Activated CD8-positive, alpha-beta memory T cell treated with anti-CD3 and anti-CD28 coated beads, Interleukin-2, amount 50 U/mL, for 24 hours (primary cell): ENCODE measurements at regions not wholly inside any gene's neighbourhood (a gene's known extent, or its start where the extent isn't known, plus 50 kb on each side); places are given as distances from the start of the nearest gene placed in this dataset.
A peak's percentile ranks its signal among the peaks of the same experiment; 100 is the strongest.

ENCODE experiments used
- DNase-seq: peaks from one replicate; pipeline ENCODE4 v3.0.0-alpha.2; 2020; ENCODE audit errors: extremely low read depth

DNA sequence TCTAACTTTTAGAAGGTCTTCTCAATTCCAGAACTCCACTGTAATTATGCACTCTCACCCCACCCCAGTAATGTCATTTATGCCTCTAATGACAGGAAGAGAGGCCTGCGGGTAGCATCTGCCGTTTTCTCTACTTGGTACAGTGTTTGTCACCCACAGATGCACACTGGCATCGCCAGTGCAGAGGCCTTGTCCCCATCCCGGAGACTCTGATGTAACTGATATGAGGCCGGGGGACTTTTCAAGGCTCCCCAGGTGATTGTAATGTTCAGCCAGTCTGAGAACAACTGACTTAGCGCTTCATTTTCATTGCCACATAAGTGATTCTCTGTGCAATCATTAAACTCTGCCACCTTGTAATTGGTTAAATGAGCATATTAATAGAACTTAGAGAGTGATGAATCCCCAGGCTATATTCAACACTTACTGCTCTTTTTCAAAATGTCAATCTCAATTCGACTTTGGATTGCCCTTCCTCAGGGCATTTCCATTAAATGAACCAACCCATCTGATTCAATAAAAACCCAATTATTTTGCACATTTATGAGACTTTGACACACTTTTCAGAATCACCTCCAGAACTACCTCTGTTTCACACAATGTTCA is 113.2 kb downstream of the HERPUD2 start:
- DNase-seq: no peak

DNA sequence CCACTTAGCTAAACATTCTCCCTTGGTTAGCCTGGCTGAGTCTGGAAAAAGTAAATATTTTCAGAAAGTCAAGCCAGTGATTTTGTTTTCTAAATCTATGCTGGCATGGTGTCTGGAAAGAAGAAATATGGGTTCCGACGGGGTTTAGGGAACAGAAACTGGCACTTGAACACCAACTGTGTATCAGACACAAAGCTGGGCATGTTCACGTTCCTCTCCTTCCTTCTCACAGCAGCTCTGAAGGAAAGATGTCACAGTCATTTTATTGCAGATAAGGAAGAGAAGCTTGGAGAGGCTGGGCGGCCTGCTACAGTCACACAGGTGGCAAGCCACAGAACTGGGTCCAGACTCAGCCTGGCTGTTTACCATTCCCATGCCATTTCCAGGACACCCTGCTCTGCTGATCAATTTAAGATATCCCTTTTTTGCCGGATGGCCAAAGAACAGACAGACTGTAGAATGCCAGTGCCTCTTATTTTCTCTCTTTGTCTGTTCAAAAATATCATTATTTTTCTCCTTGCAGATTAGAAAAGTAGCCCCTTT is 118.8 kb downstream of the HERPUD2 start:
- DNase-seq: no peak

DNA sequence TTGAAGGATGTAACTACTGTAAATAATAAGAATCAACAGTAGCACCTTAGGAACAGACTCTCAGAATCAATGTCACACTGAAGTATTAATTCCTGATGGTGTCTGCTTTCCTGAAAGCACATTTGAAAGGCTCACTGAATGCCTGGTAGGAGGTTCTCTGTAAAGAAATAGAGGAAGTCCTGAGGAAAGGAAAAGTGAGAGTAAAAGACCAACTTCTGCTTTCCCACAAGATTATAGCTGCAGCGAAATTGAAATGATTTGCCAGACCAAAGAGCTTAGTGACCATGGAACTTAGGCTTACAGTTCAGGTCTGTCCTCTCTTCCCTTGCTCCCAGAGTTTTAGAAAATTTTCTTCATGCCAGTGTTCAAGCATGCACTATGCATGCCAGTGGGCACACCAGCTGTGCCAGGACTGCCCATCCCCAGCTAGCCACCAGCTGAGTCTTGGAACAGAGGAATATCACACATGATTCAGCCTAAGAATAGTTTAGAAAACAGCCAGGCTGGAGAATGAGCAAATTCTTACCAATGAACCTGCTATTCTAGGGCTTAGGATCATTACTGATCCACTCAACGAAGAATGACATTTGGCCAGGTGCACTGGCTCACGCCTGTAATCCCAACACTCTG is 123.2 kb downstream of the HERPUD2 start:
- no peak for DNase-seq

DNA sequence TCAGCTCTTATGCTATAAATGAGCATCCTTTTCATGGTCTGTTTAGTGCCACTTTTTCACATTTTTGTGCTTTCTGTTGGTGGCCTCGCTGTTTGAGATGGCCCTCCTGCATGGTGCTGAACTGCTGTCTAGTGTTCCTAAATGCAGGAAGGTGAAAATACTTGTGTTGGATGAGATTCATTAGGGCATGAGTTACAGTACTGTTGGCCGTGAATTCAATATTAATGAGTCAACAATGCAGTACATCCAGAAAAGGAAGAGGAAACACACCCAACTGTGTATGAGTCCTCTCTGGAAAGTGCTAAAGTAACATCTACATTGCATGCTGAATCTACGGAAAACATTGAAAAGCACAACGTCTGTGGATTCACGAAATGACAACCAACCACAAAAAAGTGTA is 124.0 kb downstream of the HERPUD2 start:
- DNase-seq: no peak

DNA sequence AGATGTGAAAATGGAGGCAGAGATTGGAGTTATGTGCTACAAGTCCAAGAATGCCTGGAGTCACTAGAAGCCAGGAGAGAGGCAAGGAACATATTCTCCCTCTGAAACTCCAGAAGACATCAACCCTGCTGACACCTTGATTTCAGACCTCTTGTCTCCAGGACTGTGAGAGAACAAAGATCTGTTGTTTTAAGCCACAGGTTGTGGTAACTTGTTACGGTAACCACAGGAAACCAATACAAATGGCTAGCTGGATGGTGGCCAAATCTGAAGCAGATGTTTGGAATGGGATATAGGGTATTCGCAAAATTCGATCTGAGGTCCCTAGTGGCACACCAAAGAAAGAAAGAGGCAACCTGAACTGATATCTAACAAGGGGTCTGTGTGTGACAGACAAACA is 129.0 kb downstream of the HERPUD2 start:
- DNase-seq: no peak

DNA sequence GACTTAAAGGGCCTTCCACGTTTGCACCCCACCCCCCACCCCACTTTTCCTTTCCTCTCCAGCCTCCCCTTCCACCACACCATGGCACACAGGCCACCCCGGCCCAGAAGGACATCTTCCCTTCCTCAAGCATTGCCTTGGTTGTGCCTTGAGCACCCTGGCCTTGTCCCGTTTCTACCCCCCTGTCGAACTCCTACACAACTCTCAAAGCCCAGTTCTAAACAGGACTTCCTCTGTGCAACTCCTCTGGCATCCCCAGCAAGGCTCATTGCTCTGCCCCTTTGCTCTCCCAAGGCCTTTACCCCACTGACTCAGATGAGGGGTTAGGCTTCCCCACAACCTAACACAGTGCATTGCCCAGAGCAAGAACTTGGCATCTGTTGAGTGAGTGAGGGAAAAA is 136.1 kb downstream of the HERPUD2 start:
- no peak for DNase-seq

DNA sequence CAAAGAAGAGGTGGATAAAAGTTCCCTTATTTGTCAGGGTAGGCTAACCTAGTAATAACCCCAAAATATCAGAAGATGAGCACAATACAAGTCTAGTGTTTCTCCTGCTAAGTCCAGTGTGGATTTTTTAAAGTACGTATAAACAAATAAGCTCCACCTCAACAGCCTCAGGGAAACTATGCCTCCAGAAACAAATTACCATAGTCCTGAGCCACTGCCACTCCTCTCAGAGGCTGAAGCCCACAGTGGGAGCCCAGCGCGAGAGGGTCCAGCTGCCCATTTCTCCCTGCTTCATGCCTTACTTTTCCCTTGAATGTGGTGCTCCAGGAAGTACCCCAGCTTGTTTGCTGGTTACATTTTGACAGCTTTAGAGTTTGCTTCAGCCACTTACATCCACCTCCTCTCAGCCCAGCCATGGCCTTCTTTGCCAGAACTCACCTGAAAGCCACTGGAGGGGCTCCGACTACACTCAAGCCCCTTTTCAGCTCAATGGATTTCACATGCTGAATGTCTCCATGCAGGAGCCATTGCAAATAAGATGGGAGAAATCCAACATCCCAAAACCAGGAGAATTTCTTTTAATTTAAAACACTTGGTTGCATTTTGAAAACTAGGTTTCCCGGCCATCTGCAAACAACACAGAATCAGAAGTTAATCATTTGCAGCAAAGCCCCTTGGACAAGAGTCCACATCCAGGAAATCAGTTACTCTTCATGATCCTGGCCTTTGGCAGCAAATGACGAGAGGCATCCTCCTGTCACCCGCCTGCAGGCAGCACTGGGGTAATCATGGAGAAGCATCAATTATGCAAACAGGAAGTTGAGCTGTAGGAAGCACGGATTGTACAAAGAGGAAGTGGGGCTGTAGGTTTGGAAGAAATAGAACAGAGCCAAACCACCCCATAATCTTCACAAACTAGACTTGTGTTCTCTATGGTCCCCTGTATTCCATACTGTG is 138.1 kb downstream of the HERPUD2 start:
- no peak for DNase-seq

DNA sequence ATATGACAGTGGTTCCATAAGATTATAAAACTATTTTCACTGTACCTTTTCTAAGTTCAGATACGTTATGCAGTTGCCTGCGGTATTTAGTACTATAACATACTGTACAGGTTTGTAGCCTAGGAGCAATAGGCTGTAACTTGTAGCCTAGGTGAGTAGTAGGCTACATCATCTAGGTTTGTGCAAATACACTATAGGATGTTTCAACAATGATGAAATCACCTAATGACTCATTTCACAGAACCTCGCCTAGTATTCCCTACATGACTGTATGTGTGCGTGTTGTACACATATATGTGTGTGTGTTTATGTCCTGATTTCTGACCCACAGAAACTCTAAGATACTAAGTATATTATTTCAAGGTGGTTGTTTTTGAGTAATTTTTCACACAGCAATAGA is 139.0 kb downstream of the HERPUD2 start:
- DNase-seq: no peak

DNA sequence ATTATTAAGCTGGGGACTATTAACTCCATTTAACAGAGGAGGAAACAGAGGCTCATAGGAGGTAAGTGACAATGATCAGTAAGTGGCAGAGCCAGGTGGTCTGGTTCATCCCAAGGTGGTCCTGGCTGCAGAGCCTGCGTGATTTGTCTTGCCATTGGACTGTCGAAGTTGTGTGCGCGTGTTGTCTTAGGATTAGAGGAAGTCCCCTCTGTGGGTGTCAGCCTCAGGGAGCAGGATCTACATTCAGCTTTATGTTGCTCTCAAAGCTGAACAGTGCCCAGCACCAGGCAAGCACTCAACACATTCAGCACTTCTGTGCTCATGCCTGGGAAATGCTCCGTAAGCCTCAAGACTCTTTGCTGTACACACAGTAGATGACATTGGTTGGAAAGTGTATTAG is 139.5 kb downstream of the HERPUD2 start:
- no peak for DNase-seq

DNA sequence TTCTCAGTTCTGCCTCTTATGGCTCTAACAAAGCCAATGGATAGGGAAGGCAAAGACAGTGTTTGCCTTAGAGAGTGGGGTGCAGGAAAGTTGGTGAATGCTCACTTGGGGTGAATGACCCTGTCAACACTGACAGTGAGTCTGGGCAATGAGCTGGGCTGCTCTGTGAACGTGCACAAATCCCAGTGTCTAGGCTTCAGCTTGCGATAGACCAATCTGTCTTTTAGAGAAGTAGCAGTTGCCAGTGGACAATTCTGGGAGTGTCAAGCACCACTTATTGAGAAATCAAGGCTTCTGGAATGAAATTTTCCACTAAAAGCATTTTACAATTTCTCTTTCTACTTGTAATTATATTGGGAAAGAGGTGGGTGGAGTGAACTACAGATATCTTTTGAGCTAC is 141.4 kb downstream of the HERPUD2 start:
- DNase-seq: no peak

DNA sequence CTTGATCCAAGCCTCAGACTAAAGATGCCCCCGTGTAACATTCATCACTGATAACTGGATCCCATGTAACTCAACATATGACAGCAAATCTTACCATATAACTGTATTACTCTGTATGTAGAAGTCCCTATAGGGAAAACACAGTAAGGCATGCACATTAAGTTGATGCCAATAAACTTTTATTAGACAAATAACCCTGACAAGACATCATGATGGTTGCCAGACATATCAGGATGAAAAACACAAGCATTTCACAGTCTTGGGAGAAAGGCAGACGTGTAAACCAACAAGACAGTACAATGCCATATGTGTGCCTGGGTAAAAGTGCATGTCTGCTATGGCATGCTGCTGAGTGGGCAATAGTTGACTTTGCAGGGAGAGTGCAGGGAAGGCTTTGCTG is 142.2 kb downstream of the HERPUD2 start:
- no peak for DNase-seq

DNA sequence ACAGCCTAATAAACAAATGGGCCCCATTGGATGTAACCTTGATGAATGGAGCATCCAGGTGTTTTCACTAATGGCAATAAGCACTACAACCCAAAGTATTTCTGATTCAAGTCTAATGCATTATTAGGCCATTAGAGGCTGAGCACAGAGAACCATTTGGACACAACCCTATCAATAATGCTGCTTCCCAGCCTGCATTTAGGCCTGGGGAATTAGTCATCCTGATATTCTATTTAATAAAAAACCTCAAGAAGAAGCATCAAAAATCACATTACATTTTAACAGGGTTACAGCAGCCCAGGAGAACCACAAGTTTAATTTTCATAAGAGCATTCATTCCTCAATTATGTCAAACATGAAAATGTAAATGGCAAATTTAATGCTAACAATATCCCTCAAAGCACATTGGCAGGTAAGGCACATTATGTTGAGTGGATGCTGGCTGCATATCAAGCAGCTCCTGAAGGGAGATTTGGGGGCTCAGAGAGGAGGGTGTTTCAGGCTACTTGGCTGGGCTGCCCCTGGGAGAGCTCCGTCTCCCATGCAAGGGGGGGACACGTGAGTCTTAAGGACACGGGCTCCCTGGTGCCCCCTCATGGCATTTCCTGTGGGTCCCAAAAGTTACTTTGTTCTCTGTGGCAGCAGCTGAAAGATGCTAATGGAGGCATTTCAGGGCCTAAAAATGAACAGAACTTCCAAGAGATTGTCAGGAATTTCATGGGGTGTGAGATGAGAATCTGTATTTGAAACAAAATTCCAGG is 143.4 kb downstream of the HERPUD2 start:
- no peak for DNase-seq

DNA sequence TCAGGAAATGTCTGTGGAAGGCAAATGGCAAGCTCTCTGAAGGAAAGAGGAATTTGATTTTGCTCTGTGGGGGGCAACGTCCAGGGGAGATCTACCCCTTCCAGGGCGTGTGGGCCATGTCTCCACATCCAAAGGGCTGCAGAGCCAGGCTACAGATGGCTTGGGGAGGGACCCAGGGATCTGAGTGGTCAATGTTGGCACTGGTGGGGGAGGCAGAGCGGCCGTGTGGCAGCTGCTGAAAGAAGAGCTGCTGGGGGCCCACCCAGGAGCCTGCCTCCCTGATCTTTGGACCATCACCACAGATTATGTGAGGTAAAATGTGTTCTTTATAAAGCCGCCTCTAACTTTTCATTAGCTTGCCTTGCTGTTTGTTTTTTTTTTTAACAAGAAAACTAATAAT is 144.1 kb downstream of the HERPUD2 start:
- no peak for DNase-seq

DNA sequence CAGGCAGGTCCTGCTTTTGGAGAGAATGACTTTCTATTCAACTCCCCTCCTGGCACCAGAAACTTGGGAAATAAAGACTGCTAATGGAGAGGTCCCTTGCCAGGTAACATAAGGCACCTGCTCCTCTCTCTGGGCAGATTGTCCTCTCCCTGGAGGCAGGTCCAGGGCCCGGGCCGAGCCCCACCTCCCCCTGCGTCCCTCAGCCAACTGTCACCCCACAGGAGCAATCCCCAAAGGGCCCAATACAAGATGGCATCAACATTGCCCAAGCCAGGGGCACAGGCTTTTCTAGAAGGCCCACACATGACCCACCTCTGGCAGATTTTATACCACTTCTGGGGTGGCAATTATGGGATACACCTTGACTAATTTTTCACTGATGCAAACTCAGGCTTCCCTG is 145.2 kb downstream of the HERPUD2 start:
- no peak for DNase-seq

DNA sequence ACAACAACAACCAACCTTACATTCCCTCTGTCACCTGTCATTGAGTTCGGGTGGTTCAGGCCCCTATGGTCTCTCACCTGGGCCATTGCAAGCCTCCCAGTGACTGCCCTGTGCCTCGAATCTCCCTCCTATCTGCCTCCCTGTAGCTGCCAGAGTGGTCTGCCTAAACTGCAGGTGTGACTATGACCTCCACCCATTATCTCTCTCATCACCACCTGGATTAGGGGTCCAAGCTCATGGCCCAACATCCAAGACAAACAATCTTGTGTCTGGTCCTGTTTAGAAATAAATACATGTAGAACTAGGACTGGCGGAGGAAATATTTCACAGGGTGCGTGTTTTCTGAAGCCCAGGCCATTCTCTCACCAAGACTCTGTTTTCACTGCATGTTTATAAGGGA is 146.6 kb downstream of the HERPUD2 start:
- no peak for DNase-seq

DNA sequence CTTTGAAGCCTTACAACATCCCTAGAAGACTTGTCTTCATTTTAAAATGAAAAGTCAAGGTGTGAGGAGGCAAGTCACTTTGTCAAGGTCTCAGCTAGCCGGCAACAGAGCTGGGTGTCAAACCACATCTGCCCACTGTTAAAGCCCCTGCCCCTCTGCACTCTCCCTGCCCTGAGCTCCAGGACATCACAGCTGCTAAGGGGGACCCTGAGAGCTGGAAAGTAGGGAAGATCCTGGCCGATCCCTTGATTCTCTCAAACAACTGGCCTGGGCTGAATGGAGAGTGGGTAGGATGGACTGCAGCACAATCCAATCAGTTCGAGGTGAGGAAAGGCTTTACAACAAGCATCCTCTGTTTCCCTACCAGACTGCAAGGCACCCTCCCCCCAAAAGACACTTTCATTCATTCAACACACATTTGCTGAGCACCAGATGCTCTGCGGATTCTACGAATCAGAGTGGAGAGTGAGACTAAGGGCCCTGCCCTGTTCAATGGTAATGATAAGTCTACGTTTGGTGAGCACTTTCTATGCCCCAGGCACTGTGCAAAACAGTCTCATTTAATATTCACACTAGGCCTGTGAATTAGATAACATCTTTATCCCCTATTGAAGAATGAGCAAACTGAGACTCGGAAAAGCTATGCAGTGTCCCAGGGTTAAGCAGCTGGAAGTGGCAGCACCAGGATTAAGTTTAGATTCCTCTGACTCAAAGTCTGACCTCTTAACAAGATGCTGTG is 148.1 kb downstream of the HERPUD2 start:
- no peak for DNase-seq

DNA sequence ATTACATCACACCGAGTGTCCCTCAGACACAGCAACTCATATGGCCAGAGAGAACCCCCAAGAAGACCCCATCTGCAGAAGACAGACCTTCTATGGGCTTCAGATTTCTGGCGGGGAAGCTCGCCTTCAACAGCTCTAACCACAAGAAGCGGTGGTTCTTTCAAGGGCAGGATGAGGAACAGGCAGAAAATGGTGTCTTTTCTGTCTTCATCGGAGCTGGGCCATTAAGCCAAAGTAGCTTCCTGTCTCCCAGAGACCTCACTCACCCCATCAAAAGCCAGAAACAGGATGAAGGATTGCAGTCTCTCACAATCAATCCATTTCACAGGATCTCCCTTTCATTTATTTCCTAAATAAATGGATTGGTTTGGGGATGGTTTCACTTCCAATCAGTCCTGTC is 149.1 kb downstream of the HERPUD2 start:
- DNase-seq: no peak

DNA sequence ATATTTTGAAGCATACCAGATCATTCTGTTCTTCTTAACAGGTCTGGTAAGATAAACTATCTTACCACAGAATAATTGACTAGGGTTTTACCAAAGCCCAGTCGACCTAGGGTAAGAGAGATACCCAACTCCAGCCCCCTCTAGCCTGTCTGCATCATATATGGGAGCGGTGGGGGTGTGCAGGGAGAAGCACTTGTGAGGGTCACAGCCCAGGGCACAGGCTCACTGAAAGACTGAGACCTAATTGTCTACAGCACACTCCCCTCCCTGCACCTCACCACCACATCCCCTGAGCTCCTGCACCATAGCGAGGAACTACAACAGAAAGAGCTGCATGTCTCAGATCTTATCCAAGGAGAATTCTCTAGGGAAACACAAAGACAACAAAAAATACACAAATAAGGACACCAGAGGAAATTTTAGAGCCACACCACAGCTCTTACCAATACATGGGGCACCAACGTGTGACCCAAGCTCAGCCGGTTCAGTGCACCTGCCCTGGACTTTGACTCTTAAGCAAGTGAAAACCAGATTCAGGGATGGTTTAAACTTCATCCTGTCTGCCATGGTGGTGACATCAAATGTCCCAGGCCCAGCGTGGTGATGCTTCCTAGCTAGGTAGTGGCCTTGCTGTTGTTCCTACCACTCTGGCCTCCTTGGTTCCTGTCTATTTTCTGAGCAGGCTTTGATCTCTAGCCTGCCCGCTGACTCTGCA is 150.8 kb downstream of the HERPUD2 start:
- DNase-seq: no peak

DNA sequence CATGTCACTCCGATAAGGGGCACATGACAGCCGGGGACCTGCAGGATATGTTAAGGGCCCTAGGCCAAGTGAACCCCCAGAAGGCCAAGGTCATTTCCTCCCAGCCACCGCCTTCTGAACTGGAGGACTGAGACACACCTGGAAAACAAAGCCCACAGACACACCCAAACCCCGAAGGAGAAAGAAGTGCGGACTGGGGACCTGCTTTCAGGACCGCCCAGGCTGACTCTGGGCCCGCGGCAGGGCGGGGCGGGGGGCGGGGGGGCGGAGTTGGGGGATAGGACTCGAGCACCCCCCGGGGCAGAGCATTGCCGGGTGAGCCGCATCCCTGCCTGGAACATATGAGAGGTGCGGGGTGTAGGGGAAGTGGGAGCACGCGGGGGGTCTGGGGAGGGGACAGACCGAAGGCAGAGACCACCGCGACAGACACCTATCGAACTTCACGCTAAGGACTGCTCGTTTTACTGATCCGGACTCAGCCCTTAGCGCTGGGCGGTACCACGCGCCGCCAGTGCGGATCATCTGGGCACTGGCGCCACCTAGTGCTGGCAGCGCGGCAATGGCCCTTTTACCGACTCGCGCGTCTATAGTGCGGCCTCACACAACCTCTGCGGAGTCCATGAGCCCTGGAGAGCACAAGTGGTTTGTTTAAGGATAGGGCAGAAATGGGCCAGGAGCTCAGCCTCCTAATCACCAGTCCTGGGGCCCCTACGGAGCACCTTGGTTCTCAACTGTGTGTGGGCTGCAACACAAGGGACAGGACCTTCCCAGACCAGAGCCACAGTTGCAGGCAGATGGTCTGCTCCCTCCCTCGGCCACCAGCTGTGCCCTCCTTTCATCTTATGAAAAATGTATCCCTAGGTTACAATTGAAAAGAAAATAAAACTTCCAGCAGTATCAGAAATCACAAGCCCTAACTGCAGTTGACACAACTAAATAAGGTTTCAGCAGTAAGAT is 157.6 kb downstream of the HERPUD2 start:
- DNase-seq: peak; percentile 41
